PFSK-1 (cell line): ENCODE measurements at regions not wholly inside any gene's neighbourhood (a gene's known extent, or its start where the extent isn't known, plus 50 kb on each side); places are given as distances from the start of the nearest gene placed in this dataset.

ENCODE experiments used
- FOXP2 ChIP-seq: optimal IDR thresholded peaks from 2 replicates; pipeline ENCODE3; 2011; ENCODE audit warnings: borderline replicate concordance, control low read depth, inconsistent platforms; ENCODE audit not compliant: insufficient read depth; ENCODE audit errors: extremely low read length, extremely low read depth
- POLR2AphosphoS5 ChIP-seq: IDR thresholded peaks from 2 replicates; pipeline ENCODE4 v1.6.1; 2012; ENCODE audit warnings: low read depth, mild to moderate bottlenecking, control low read depth, low read length, moderate library complexity
- SIN3A ChIP-seq: IDR thresholded peaks from 2 replicates; pipeline ENCODE4 v1.6.1; 2012; ENCODE audit warnings: mild to moderate bottlenecking, low read length, moderate library complexity, borderline replicate concordance; ENCODE audit not compliant: insufficient read depth
- TAF1 ChIP-seq: IDR thresholded peaks from 2 replicates; pipeline ENCODE4 v1.6.1; 2012; ENCODE audit warnings: low read length, control low read depth, borderline replicate concordance; ENCODE audit not compliant: insufficient read depth
- TF ChIP-seq, protein P1 (sequence below), 2 experiments: IDR thresholded peaks; 2 replicates each; pipeline versions ENCODE4 v1.6.1 to v1.8.0; 2011 to 2012; ENCODE audit warnings: low read depth in 2 of 2, low read length in 2 of 2, control low read depth in 1 of 2, inconsistent platforms in 1 of 2, mild to moderate bottlenecking in 1 of 2, moderate library complexity in 1 of 2; ENCODE audit not compliant: insufficient read depth in 1 of 2

DNA sequence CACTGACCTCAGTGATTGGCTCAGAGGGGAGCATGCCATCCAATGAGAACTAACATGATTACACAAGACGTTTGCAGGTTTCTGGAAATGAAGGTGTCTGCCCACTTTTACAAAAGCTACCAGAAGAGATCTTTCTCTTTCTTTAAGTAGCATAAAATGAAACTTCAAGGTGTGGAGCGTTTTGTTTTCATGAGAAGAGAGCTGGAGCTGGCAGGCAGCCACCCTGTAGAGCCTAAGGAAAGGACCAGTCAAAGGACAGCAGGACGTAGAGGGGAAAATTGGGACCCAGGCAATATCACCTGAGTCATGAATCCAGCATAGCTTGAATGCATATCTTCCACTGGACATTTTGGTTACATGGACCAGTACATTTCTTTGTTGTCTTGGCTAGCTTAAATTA is 331.0 kb downstream of the EPHA4 start:
- no peak for TF ChIP-seq SIN3A
- no peak for TF ChIP-seq FOXP2
- no peak for TF ChIP-seq POLR2AphosphoS5
- TF ChIP-seq, protein P1, sequence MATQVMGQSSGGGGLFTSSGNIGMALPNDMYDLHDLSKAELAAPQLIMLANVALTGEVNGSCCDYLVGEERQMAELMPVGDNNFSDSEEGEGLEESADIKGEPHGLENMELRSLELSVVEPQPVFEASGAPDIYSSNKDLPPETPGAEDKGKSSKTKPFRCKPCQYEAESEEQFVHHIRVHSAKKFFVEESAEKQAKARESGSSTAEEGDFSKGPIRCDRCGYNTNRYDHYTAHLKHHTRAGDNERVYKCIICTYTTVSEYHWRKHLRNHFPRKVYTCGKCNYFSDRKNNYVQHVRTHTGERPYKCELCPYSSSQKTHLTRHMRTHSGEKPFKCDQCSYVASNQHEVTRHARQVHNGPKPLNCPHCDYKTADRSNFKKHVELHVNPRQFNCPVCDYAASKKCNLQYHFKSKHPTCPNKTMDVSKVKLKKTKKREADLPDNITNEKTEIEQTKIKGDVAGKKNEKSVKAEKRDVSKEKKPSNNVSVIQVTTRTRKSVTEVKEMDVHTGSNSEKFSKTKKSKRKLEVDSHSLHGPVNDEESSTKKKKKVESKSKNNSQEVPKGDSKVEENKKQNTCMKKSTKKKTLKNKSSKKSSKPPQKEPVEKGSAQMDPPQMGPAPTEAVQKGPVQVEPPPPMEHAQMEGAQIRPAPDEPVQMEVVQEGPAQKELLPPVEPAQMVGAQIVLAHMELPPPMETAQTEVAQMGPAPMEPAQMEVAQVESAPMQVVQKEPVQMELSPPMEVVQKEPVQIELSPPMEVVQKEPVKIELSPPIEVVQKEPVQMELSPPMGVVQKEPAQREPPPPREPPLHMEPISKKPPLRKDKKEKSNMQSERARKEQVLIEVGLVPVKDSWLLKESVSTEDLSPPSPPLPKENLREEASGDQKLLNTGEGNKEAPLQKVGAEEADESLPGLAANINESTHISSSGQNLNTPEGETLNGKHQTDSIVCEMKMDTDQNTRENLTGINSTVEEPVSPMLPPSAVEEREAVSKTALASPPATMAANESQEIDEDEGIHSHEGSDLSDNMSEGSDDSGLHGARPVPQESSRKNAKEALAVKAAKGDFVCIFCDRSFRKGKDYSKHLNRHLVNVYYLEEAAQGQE (IDR thresholded peaks at IDR 0.05; ENCODE audit: insufficient read depth in 1 of 2, low read depth in 2 of 2, low read length in 2 of 2): no peak
- no peak for TF ChIP-seq TAF1
